WTC11 (cell line): ENCODE measurements at regions not wholly inside any gene's neighbourhood (a gene's known extent, or its start where the extent isn't known, plus 50 kb on each side); places are given as distances from the start of the nearest gene placed in this dataset.
"Not testable (repeated sequence)": the region's sequence is repeated elsewhere in the genome, so short reads cannot be mapped to it uniquely, and the experiment has no call there.

ENCODE experiments used
- ATAC-seq: fragments of 200-7000 bp; cut with Tn5 transposase; 2 replicates; pipeline ENCODE4 v1.10.0; 2021; ENCODE audit warnings: mild to moderate bottlenecking, moderate library complexity
- CTCF ChIA-PET: fragments of 300-600 bp; sonication (Branson Sonifier 250); formaldehyde crosslinking; loops from one replicate; lab custom pipeline; 2021; ENCODE audit warnings: antibody characterized with exemption; lab: Charles Lee
- POLR2A ChIA-PET: fragments of 350-600 bp; sonication (Branson Sonifier 250); formaldehyde crosslinking; loops from one replicate; lab custom pipeline; 2021; ENCODE audit warnings: antibody characterized with exemption; lab: Charles Lee
- DNase-seq: peaks from one replicate; pipeline ENCODE4 v3.0.0; 2021; ENCODE audit warnings: low spot score
- H3K27ac Mint-ChIP-seq: 2 replicates; pipeline ENCODE4 v1.8.0; 2021; ENCODE audit warnings: mixed read lengths
- H3K27me3 Mint-ChIP-seq: 2 replicates; pipeline ENCODE4 v1.8.0; 2021; ENCODE audit warnings: low read depth, mild to moderate bottlenecking, moderate library complexity, mixed read lengths
- H3K36me3 Mint-ChIP-seq: 2 replicates; pipeline ENCODE4 v1.8.0; 2021; ENCODE audit warnings: mixed read lengths
- H3K4me1 Mint-ChIP-seq: 2 replicates; pipeline ENCODE4 v1.8.0; 2022; ENCODE audit warnings: mixed read lengths
- H3K4me3 Mint-ChIP-seq: 2 replicates; pipeline ENCODE4 v1.8.0; 2021; ENCODE audit warnings: mild to moderate bottlenecking, moderate library complexity, mixed read lengths
- H3K9me3 Mint-ChIP-seq: 2 replicates; pipeline ENCODE4 v1.8.0; 2021; ENCODE audit warnings: mixed read lengths
- ATF1 ChIP-seq: sonication (generic); formaldehyde crosslinking; IDR thresholded peaks from 2 replicates; pipeline ENCODE4 v1.8.1; 2023; ENCODE audit warnings: mild to moderate bottlenecking, moderate library complexity, missing genetic modification reagents
- E2F5 ChIP-seq: sonication (generic); formaldehyde crosslinking; IDR thresholded peaks from 2 replicates; pipeline ENCODE4 v1.8.1; 2022; ENCODE audit warnings: mild to moderate bottlenecking, moderate library complexity, missing genetic modification reagents
- GABPB1 ChIP-seq: sonication (generic); formaldehyde crosslinking; IDR thresholded peaks from 2 replicates; pipeline ENCODE4 v1.8.1; 2023; ENCODE audit warnings: mild to moderate bottlenecking, missing genetic modification reagents
- GRHL2 ChIP-seq: fragments of 250-450 bp; sonication (Bioruptor Pico); IDR thresholded peaks from 2 replicates; pipeline ENCODE4 v1.8.0; 2022; ENCODE audit warnings: mild to moderate bottlenecking, moderate library complexity; ENCODE audit not compliant: insufficient replicate concordance, severe bottlenecking
- MYBL2 ChIP-seq: sonication (generic); formaldehyde crosslinking; IDR thresholded peaks from 2 replicates; pipeline ENCODE4 v1.8.1; 2023; ENCODE audit warnings: mild to moderate bottlenecking, moderate library complexity, missing genetic modification reagents
- NFATC4 ChIP-seq: fragments of 250-450 bp; sonication (Bioruptor Pico); IDR thresholded peaks from 2 replicates; pipeline ENCODE4 v1.9.0; 2021; ENCODE audit warnings: mild to moderate bottlenecking
- NFE2L1 ChIP-seq: sonication (generic); formaldehyde crosslinking; IDR thresholded peaks from 2 replicates; pipeline ENCODE4 v1.8.1; 2023; ENCODE audit warnings: missing genetic modification reagents
- RELA ChIP-seq: sonication (generic); formaldehyde crosslinking; IDR thresholded peaks from 2 replicates; pipeline ENCODE4 v1.8.1; 2022; ENCODE audit warnings: missing genetic modification reagents, mild to moderate bottlenecking, borderline replicate concordance
- TEAD1 ChIP-seq: sonication (generic); formaldehyde crosslinking; IDR thresholded peaks from 2 replicates; pipeline ENCODE4 v1.8.0; 2022; ENCODE audit warnings: mild to moderate bottlenecking, missing genetic modification reagents
- ZNF219 ChIP-seq: sonication (generic); formaldehyde crosslinking; IDR thresholded peaks from 2 replicates; pipeline ENCODE4 v1.8.0; 2023; ENCODE audit warnings: missing genetic modification reagents, mild to moderate bottlenecking, borderline replicate concordance
- ZNF281 ChIP-seq: sonication (generic); formaldehyde crosslinking; IDR thresholded peaks from 2 replicates; pipeline ENCODE4 v1.8.0; 2023; ENCODE audit warnings: mild to moderate bottlenecking, missing genetic modification reagents
- ZNF317 ChIP-seq: sonication (generic); formaldehyde crosslinking; IDR thresholded peaks from 2 replicates; pipeline ENCODE4 v1.8.1; 2023; ENCODE audit warnings: low read depth, mild to moderate bottlenecking, moderate library complexity, missing genetic modification reagents, borderline replicate concordance
- ZNF423 ChIP-seq: fragments of 250-450 bp; sonication (Bioruptor Pico); IDR thresholded peaks from 2 replicates; pipeline ENCODE4 v2.1.2; 2022; ENCODE audit warnings: mild to moderate bottlenecking, moderate library complexity
- TF ChIP-seq, protein P1 (sequence below): sonication (generic); formaldehyde crosslinking; IDR thresholded peaks from 2 replicates; pipeline ENCODE4 v1.8.0; 2023; ENCODE audit warnings: missing genetic modification reagents
- TF ChIP-seq, protein P2 (sequence below): sonication (generic); formaldehyde crosslinking; IDR thresholded peaks from 2 replicates; pipeline ENCODE4 v1.8.1; 2023; ENCODE audit warnings: mild to moderate bottlenecking, missing genetic modification reagents
- TF ChIP-seq, protein P3 (sequence below): fragments of 200-600 bp; IDR thresholded peaks from 2 replicates; pipeline ENCODE4 v1.8.0; 2022; ENCODE audit warnings: antibody characterized with exemption

DNA sequence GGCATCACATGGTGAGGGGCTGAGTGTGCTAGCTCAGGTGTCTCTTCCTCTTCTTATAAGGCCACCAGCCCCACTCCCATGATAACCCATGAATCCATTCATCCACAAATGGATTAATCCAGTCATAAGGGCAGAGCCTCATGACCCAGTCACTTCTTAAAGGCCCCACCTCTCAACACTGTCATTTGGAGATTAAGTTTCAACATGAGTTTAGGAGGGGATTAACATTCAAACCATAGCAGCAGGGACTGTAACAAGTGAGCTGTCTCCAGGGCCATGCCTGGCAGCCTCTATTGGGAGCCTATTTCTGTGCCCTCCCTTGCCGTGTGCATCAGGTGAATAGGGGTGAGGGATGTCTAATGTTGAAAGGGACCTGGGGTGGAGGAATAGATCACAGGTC, 77.5 kb downstream of the CHRD start (continued):
- TF ChIP-seq TEAD1 (CRISPR knock-in tag) (no peak), MYBL2 (no peak), NFATC4 (CRISPR knock-in tag) (no peak), E2F5 (no peak)
- TF ChIP-seq, all 79 proteins: peak for 0

GRCh38 chr3:184457784-184458377, 78.0 kb downstream of the CHRD start:
- DNase-seq, H3K4me3 Mint-ChIP-seq, H3K27ac Mint-ChIP-seq, H3K4me1 Mint-ChIP-seq, ATAC-seq, H3K27me3 Mint-ChIP-seq, POLR2A ChIA-PET, CTCF ChIA-PET: not testable (repeated sequence)
- H3K9me3 Mint-ChIP-seq: peaks cover 24% of the 10 kb centered on the region
- peaks cover 17% of the 10 kb centered on the region for H3K36me3 Mint-ChIP-seq

- ATAC-seq (no peak), DNase-seq (no peak)
- Mint-ChIP-seq H3K4me3 (no peak overlapping the region), H3K27ac (no peak overlapping the region), H3K4me1 (no peaks in the 10 kb centered on the region), H3K36me3 (peaks cover 17% of the 10 kb centered on the region), H3K27me3 (no peaks in the 10 kb centered on the region; the same call in 1 of the 2 replicates), H3K9me3 (peaks cover 24% of the 10 kb centered on the region)
- ChIA-PET POLR2A (no interaction called here), CTCF (no interaction called here)
- no peak for TF ChIP-seq ZNF423 (CRISPR knock-in tag)
- TF ChIP-seq ZNF317 (CRISPR knock-in tag): no peak
- TF ChIP-seq GRHL2 (CRISPR knock-in tag): no peak
- TF ChIP-seq RELA: no peak
- TF ChIP-seq ZNF281 (CRISPR knock-in tag): no peak
- TF ChIP-seq, protein P1, sequence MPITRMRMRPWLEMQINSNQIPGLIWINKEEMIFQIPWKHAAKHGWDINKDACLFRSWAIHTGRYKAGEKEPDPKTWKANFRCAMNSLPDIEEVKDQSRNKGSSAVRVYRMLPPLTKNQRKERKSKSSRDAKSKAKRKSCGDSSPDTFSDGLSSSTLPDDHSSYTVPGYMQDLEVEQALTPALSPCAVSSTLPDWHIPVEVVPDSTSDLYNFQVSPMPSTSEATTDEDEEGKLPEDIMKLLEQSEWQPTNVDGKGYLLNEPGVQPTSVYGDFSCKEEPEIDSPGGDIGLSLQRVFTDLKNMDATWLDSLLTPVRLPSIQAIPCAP (CRISPR knock-in tag): no peak
These were observed 79.5 kb downstream of the CHRD start for GRCh38 chr3:184459355-184459754.

DNA sequence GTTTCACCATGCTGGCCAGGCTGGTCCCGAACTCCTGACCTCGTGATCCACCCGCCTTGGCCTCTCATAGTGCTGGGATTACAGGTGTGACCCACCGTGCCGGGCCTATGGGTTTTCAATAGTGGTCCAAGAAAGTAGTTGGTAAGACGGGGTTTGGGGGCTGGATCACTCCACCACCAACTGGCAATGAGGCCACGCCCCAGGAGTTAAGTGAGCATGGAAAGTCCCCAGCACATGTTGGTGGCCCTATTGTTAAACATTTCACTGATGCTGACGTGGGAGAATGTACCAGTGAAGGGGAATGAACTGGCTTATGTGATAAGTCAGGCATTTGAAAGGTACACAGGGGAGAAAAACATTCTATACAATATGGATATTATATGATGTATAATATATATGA, 80.4 kb downstream of the CHRD start:
- Mint-ChIP-seq H3K27me3 (no peaks in the 10 kb centered on the region; the same call in 1 of the 2 replicates), H3K4me3 (no peak overlapping the region), H3K4me1 (no peaks in the 10 kb centered on the region), H3K9me3 (peaks cover 28% of the 10 kb centered on the region), H3K27ac (no peak overlapping the region), H3K36me3 (peaks cover 17% of the 10 kb centered on the region)
- CTCF ChIA-PET: no interaction called here
- no peak for DNase-seq
- ATAC-seq: no peak
- POLR2A ChIA-PET: no interaction called here
- TF ChIP-seq, protein P2, sequence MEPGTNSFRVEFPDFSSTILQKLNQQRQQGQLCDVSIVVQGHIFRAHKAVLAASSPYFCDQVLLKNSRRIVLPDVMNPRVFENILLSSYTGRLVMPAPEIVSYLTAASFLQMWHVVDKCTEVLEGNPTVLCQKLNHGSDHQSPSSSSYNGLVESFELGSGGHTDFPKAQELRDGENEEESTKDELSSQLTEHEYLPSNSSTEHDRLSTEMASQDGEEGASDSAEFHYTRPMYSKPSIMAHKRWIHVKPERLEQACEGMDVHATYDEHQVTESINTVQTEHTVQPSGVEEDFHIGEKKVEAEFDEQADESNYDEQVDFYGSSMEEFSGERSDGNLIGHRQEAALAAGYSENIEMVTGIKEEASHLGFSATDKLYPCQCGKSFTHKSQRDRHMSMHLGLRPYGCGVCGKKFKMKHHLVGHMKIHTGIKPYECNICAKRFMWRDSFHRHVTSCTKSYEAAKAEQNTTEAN (CRISPR knock-in tag): no peak
- no peak for TF ChIP-seq NFE2L1 (CRISPR knock-in tag)
- no peak for TF ChIP-seq ZNF219 (CRISPR knock-in tag)
- no peak for TF ChIP-seq GABPB1 (CRISPR knock-in tag)
- TF ChIP-seq, protein P3, sequence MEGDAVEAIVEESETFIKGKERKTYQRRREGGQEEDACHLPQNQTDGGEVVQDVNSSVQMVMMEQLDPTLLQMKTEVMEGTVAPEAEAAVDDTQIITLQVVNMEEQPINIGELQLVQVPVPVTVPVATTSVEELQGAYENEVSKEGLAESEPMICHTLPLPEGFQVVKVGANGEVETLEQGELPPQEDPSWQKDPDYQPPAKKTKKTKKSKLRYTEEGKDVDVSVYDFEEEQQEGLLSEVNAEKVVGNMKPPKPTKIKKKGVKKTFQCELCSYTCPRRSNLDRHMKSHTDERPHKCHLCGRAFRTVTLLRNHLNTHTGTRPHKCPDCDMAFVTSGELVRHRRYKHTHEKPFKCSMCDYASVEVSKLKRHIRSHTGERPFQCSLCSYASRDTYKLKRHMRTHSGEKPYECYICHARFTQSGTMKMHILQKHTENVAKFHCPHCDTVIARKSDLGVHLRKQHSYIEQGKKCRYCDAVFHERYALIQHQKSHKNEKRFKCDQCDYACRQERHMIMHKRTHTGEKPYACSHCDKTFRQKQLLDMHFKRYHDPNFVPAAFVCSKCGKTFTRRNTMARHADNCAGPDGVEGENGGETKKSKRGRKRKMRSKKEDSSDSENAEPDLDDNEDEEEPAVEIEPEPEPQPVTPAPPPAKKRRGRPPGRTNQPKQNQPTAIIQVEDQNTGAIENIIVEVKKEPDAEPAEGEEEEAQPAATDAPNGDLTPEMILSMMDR: no peak
- TF ChIP-seq ATF1 (CRISPR knock-in tag): no peak
- TF ChIP-seq, all 79 proteins: peak for 0
